ENCODE measurements at regions not wholly inside any gene's neighbourhood (a gene's known extent, or its start where the extent isn't known, plus 50 kb on each side); places are given as distances from the start of the nearest gene placed in this dataset.
"Not testable (repeated sequence)": the region's sequence is repeated elsewhere in the genome, so short reads cannot be mapped to it uniquely, and the experiment has no call there.

GRCh38 chr14:30023350-30023749 lies 95.7 kb upstream of the PRKD1 start:
- H3K4me1 Mint-ChIP-seq, CTCF ChIA-PET, DNase-seq, H3K27me3 Mint-ChIP-seq, H3K4me3 Mint-ChIP-seq, H3K36me3 Mint-ChIP-seq, H3K27ac Mint-ChIP-seq, ATAC-seq: not testable (repeated sequence)
- peaks cover 14% of the 10 kb centered on the region for H3K9me3 Mint-ChIP-seq (ENCODE audit: low read depth)

- DNase-seq = no peak
- Mint-ChIP-seq H3K9me3 (ENCODE audit: low read depth) (peaks cover 15% of the 10 kb centered on the region), H3K27ac (no peak overlapping the region), H3K4me1 (no peaks in the 10 kb centered on the region), H3K27me3 (no peaks in the 10 kb centered on the region), H3K4me3 (no peak overlapping the region), H3K36me3 (no peaks in the 10 kb centered on the region)
- CTCF ChIA-PET = no interaction called here
- ATAC-seq = no peak
Observed at GRCh38 chr14:30034152-30034551, 106.5 kb upstream of the PRKD1 start.

GRCh38 chr14:30035361-30035760 lies 107.7 kb upstream of the PRKD1 start:
- ATAC-seq = no peak
- H3K36me3 Mint-ChIP-seq = no peaks in the 10 kb centered on the region
- CTCF ChIA-PET = no interaction called here
- H3K27me3 Mint-ChIP-seq = no peaks in the 10 kb centered on the region
- H3K9me3 Mint-ChIP-seq (ENCODE audit: low read depth) = peaks cover 12% of the 10 kb centered on the region
- no peak for DNase-seq
- H3K4me1 Mint-ChIP-seq = no peaks in the 10 kb centered on the region
- no peak overlapping the region for H3K4me3 Mint-ChIP-seq
- H3K27ac Mint-ChIP-seq = no peak overlapping the region

- CTCF ChIA-PET = no interaction called here
- no peak overlapping the region for H3K27ac Mint-ChIP-seq
- H3K4me3 Mint-ChIP-seq = no peak overlapping the region
- ATAC-seq = no peak
- no peak for DNase-seq
- no peaks in the 10 kb centered on the region for H3K4me1 Mint-ChIP-seq
- H3K36me3 Mint-ChIP-seq = no peaks in the 10 kb centered on the region
- peaks cover 28% of the 10 kb centered on the region for H3K9me3 Mint-ChIP-seq (ENCODE audit: low read depth)
- no peaks in the 10 kb centered on the region for H3K27me3 Mint-ChIP-seq
Observed at GRCh38 chr14:30045720-30046119, 118.1 kb upstream of the PRKD1 start.

GRCh38 chr14:30053103-30053502 lies 125.5 kb upstream of the PRKD1 start:
- CTCF ChIA-PET = no interaction called here
- no peak overlapping the region for H3K4me3 Mint-ChIP-seq
- ATAC-seq = no peak
- H3K4me1 Mint-ChIP-seq = no peaks in the 10 kb centered on the region
- H3K36me3 Mint-ChIP-seq = no peaks in the 10 kb centered on the region
- DNase-seq = no peak
- peaks cover 8% of the 10 kb centered on the region for H3K9me3 Mint-ChIP-seq (ENCODE audit: low read depth)
- no peaks in the 10 kb centered on the region for H3K27me3 Mint-ChIP-seq
- no peak overlapping the region for H3K27ac Mint-ChIP-seq

- H3K4me1 Mint-ChIP-seq = no peaks in the 10 kb centered on the region
- CTCF ChIA-PET = no interaction called here
- H3K4me3 Mint-ChIP-seq = no peak overlapping the region
- ATAC-seq (no peak), DNase-seq (no peak)
- no peaks in the 10 kb centered on the region for H3K27me3 Mint-ChIP-seq
- no peak overlapping the region for H3K27ac Mint-ChIP-seq
- H3K9me3 Mint-ChIP-seq (ENCODE audit: low read depth) = peaks cover 6% of the 10 kb centered on the region
- H3K36me3 Mint-ChIP-seq = no peaks in the 10 kb centered on the region
Observed at GRCh38 chr14:30054201-30054600, 126.6 kb upstream of the PRKD1 start.

GRCh38 chr14:30058401-30058800 lies 130.8 kb upstream of the PRKD1 start:
- CTCF ChIA-PET = no interaction called here
- no peaks in the 10 kb centered on the region for H3K27me3 Mint-ChIP-seq
- H3K4me1 Mint-ChIP-seq = no peaks in the 10 kb centered on the region
- ATAC-seq (no peak), DNase-seq (no peak)
- H3K27ac Mint-ChIP-seq = no peak overlapping the region
- H3K36me3 Mint-ChIP-seq = no peaks in the 10 kb centered on the region
- peaks cover 3% of the 10 kb centered on the region for H3K9me3 Mint-ChIP-seq (ENCODE audit: low read depth)
- no peak overlapping the region for H3K4me3 Mint-ChIP-seq

- Mint-ChIP-seq H3K27me3 (no peaks in the 10 kb centered on the region), H3K4me3 (no peak overlapping the region), H3K4me1 (no peaks in the 10 kb centered on the region), H3K27ac (no peak overlapping the region), H3K36me3 (no peaks in the 10 kb centered on the region), H3K9me3 (ENCODE audit: low read depth) (peaks cover 3% of the 10 kb centered on the region)
- DNase-seq (no peak), ATAC-seq (no peak)
- CTCF ChIA-PET = no interaction called here
Observed at GRCh38 chr14:30063746-30064145, 136.1 kb upstream of the PRKD1 start.

- no peaks in the 10 kb centered on the region for H3K27me3 Mint-ChIP-seq
- CTCF ChIA-PET = no interaction called here
- DNase-seq (no peak), ATAC-seq (no peak)
- H3K27ac Mint-ChIP-seq = no peak overlapping the region
- no peaks in the 10 kb centered on the region for H3K36me3 Mint-ChIP-seq
- H3K9me3 Mint-ChIP-seq (ENCODE audit: low read depth) = peaks cover 3% of the 10 kb centered on the region
- no peaks in the 10 kb centered on the region for H3K4me1 Mint-ChIP-seq
- H3K4me3 Mint-ChIP-seq = no peak overlapping the region
Observed at GRCh38 chr14:30064454-30064853, 136.8 kb upstream of the PRKD1 start.

GRCh38 chr14:30069536-30069935 lies 141.9 kb upstream of the PRKD1 start:
- Mint-ChIP-seq H3K4me1 (no peaks in the 10 kb centered on the region), H3K36me3 (no peaks in the 10 kb centered on the region), H3K4me3 (no peak overlapping the region), H3K9me3 (ENCODE audit: low read depth) (peaks cover 8% of the 10 kb centered on the region), H3K27ac (no peak overlapping the region), H3K27me3 (no peaks in the 10 kb centered on the region)
- ATAC-seq (no peak), DNase-seq (no peak)
- CTCF ChIA-PET = no interaction called here

GRCh38 chr14:30072454-30072853 lies 144.8 kb upstream of the PRKD1 start:
- CTCF ChIA-PET; H3K27me3 Mint-ChIP-seq; ATAC-seq; H3K9me3 Mint-ChIP-seq (ENCODE audit: low read depth); H3K36me3 Mint-ChIP-seq; H3K4me3 Mint-ChIP-seq; H3K4me1 Mint-ChIP-seq; H3K27ac Mint-ChIP-seq; DNase-seq: not testable (repeated sequence)

- DNase-seq (no peak), ATAC-seq (no peak)
- CTCF ChIA-PET = no interaction called here
- Mint-ChIP-seq H3K27ac (no peak overlapping the region), H3K27me3 (no peaks in the 10 kb centered on the region), H3K4me1 (no peaks in the 10 kb centered on the region), H3K9me3 (ENCODE audit: low read depth) (peaks cover 5% of the 10 kb centered on the region), H3K4me3 (no peak overlapping the region), H3K36me3 (no peaks in the 10 kb centered on the region)
Observed at GRCh38 chr14:30077946-30078345, 150.3 kb upstream of the PRKD1 start.

- CTCF ChIA-PET = no interaction called here
- H3K9me3 Mint-ChIP-seq (ENCODE audit: low read depth) = peaks cover 2% of the 10 kb centered on the region
- H3K27ac Mint-ChIP-seq = no peak overlapping the region
- no peaks in the 10 kb centered on the region for H3K27me3 Mint-ChIP-seq
- no peaks in the 10 kb centered on the region for H3K36me3 Mint-ChIP-seq
- ATAC-seq = no peak
- H3K4me3 Mint-ChIP-seq = no peak overlapping the region
- no peak for DNase-seq
- H3K4me1 Mint-ChIP-seq = no peaks in the 10 kb centered on the region
Observed at GRCh38 chr14:30078811-30079402, 151.3 kb upstream of the PRKD1 start.

GRCh38 chr14:30082486-30082885 lies 154.8 kb upstream of the PRKD1 start:
- ATAC-seq (no peak), DNase-seq (no peak)
- H3K9me3 Mint-ChIP-seq (ENCODE audit: low read depth) = peaks cover 6% of the 10 kb centered on the region
- no peaks in the 10 kb centered on the region for H3K27me3 Mint-ChIP-seq
- no peak overlapping the region for H3K27ac Mint-ChIP-seq
- H3K4me1 Mint-ChIP-seq = no peaks in the 10 kb centered on the region
- H3K4me3 Mint-ChIP-seq = no peak overlapping the region
- CTCF ChIA-PET = no interaction called here
- H3K36me3 Mint-ChIP-seq = no peaks in the 10 kb centered on the region

- Mint-ChIP-seq H3K9me3 (ENCODE audit: low read depth) (peaks cover 14% of the 10 kb centered on the region), H3K4me3 (no peak overlapping the region), H3K4me1 (no peaks in the 10 kb centered on the region), H3K27ac (no peak overlapping the region), H3K27me3 (no peaks in the 10 kb centered on the region), H3K36me3 (no peaks in the 10 kb centered on the region)
- DNase-seq (no peak), ATAC-seq (no peak)
- CTCF ChIA-PET = no interaction called here
Observed at GRCh38 chr14:30084811-30085210, 157.2 kb upstream of the PRKD1 start.
